Aorta (tissue), 5 donors: ENCODE measurements at regions not wholly inside any gene's neighbourhood (a gene's known extent, or its start where the extent isn't known, plus 50 kb on each side); places are given as distances from the start of the nearest gene placed in this dataset.

Experiments
- ATAC-seq: fragments of 200-7000 bp; cut with Tn5 transposase; one replicate; pipeline ENCODE4 v1.9.1; 2022; ENCODE audit warnings: moderate library complexity; ENCODE audit not compliant: low FRiP score
- DNase-seq, 2 donors: peaks; one replicate each; pipeline ENCODE4 v3.0.0-alpha.2; 2020
- H3K27ac ChIP-seq, 2 donors: one replicate each; pipeline ENCODE4 v1.5.1; 2013; ENCODE audit warnings: low read length in 2 of 2, mild to moderate bottlenecking in 2 of 2, moderate library complexity in 2 of 2, control low read depth in 1 of 2, inconsistent platforms in 1 of 2, low read depth in 1 of 2
- H3K27me3 ChIP-seq, 2 donors: one replicate each; pipeline ENCODE4 v1.6.1; 2013; ENCODE audit warnings: control low read depth in 1 of 2, low read length in 1 of 2, mild to moderate bottlenecking in 1 of 2, moderate library complexity in 1 of 2; ENCODE audit not compliant: insufficient read depth in 2 of 2, control insufficient read depth in 1 of 2
- H3K36me3 ChIP-seq, 2 donors: one replicate each; pipeline ENCODE4 v1.6.1; 2013; ENCODE audit warnings: control low read depth in 1 of 2, low read length in 1 of 2, mild to moderate bottlenecking in 1 of 2; ENCODE audit not compliant: insufficient read depth in 2 of 2, control insufficient read depth in 1 of 2
- H3K4me1 ChIP-seq, 2 donors: one replicate each; pipeline ENCODE4 v1.6.1; 2013; ENCODE audit warnings: low read length in 2 of 2, control low read depth in 1 of 2, mild to moderate bottlenecking in 1 of 2, moderate library complexity in 1 of 2; ENCODE audit not compliant: insufficient read depth in 2 of 2, control insufficient read depth in 1 of 2
- H3K4me3 ChIP-seq, 2 donors: one replicate each; pipeline ENCODE4 v1.5.1; 2013; ENCODE audit warnings: low read length in 2 of 2, control low read depth in 1 of 2, mild to moderate bottlenecking in 1 of 2
- H3K9me3 ChIP-seq: one replicate; pipeline ENCODE4 v1.6.1; 2013; ENCODE audit warnings: mild to moderate bottlenecking, low read length; ENCODE audit not compliant: control insufficient read depth
- WGBS, 2 donors: extraction: QIAGEN DNeasy Blood & Tissue Kit; methylation state at CpG; one replicate each; pipeline ENCODE4 v1.1.7; 2013; 5-methylcytosine and 5-hydroxymethylcytosine counted together
- intact Hi-C, 2 donors: fragments of 100-400 bp; cut with DNase I; formaldehyde crosslinking; loops; one replicate each; pipeline versions ENCODE4 v1.14.2 to v1.15.0; 2022
- donor health status: healthy with polysubstance abuse.
- donor health status: Bipolar disorder and iron deficiency.
- donor health status: DM: no; HTN: no; CAD: no.
- donor health status: DM: no; HTN: no; CAD: no.
- donor health status: DM: yes; HTN: yes; CAD: no.

DNA sequence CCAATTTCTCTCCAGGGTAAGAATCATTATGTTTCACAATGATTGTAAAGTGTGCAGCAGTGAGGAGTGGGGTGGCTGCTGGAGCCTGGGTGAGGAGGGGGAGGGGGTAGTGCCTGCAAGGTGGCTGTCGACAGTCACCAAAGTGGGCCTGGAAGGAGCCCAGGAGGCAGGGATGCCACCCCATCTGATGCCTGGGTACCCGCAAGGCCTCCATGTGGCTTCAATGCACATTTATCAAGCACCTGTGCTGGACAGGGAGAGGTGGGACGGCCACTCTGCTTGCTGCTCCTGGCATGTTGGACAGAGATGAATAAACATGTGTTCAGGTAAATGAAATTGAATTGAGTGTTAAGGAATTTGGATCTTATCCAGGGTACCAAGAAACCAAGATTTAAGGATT is 78.8 kb upstream of the DISP3 start:
- intact Hi-C loops = no loop called here
- no peak for DNase-seq
- H3K4me3 ChIP-seq = no peak overlapping the region
- ATAC-seq = no peak
- H3K9me3 ChIP-seq = peaks cover 2% of the 10 kb centered on the region
- no peaks in the 10 kb centered on the region for H3K36me3 ChIP-seq
- H3K27me3 ChIP-seq = no peaks in the 10 kb centered on the region
- 70 to 76% methylated on average over 3 of the region's 3 CpGs for WGBS, 2 donors
- H3K27ac ChIP-seq = no peak overlapping the region
- no peaks in the 10 kb centered on the region for H3K4me1 ChIP-seq

DNA sequence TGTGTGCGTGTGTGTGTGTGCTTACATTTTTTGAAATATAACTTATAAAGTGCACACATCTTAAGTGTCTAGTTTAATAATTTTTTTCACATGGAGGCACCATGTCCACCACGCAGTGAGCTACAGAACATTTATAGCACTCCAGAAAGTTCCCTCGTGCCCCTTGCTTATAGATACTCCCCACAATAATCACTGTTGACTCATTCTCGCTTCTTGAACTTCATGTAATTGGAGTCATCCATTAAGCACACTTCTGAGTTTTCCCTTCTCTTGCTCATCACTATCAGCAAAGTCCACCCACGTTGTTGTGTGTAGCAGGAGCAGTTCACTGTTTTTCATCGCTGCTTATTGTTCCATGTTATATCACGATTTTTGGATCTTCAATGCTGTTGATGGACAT is 78.4 kb upstream of the DISP3 start:
- Histone ChIP-seq H3K27me3 (no peaks in the 10 kb centered on the region), H3K4me1 (no peaks in the 10 kb centered on the region), H3K36me3 (no peaks in the 10 kb centered on the region), H3K4me3 (no peak overlapping the region), H3K9me3 (peaks cover 2% of the 10 kb centered on the region), H3K27ac (no peak overlapping the region)
- DNase-seq (no peak), ATAC-seq (no peak)
- WGBS, 2 donors = 78 to 79% methylated on average over 7 of the region's 7 CpGs
- intact Hi-C loops = no loop called here

DNA sequence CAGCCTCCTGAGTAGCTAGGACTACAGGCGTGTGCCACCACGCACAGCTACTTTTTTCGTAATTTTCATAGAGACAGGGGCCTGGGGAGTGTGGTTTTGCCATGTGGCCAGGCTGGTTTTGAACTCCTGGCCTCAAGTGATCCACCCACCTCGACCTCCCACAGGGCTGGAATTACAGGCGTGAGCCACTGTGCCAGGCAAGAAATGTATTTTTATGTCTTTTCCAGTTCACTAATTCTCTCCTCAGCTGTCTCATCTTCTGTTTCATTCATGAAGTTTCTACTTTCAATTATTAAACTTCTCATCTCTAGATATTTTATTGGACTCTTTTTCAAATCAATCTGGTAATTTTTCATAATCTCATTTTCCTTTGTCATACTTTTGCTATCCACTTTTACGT is 72.1 kb upstream of the DISP3 start:
- peaks cover 4% of the 10 kb centered on the region for H3K9me3 ChIP-seq
- peaks cover 0 to 2% of the 10 kb centered on the region in 2 donors for H3K27me3 ChIP-seq
- no peaks in the 10 kb centered on the region for H3K4me1 ChIP-seq
- 73 to 76% methylated on average over 6 of the region's 6 CpGs for WGBS, 2 donors
- no peak for DNase-seq
- no peak for ATAC-seq
- H3K36me3 ChIP-seq = no peaks in the 10 kb centered on the region
- H3K27ac ChIP-seq = no peak overlapping the region
- intact Hi-C loops = no loop called here
- H3K4me3 ChIP-seq = no peak overlapping the region

DNA sequence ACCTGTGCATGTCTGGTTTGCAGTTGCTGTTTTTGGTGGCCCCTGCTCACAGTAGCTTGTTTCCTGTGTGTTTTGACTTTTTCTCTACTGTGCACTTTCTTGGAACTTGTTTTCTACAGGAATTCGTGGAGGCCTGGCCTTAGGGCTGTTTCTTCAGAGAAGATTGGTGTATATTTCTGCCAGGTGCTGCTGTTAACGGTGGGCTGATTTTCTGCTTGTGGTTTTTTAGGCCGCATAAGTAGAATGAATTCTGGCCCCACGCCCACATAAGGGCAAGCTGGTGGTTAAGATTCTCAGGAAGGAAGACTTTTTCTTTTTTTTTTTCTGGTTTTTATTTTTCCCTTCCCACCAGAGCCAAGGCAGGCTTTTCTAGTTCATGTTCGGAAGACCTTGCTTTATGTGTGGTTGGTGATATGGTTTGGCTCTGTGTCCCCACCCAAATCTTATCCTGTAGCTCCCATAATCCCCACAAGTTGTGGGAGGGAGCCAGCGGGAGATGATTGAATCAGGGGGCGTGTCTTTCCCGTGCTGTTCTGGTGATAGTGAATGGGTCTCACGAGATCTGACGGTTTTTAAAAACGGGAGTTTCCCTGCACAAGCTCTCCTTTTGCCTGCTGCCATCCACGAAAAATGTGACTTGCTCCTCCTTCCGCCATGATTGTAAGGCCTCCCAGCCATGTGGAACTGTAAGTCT is 71.5 kb upstream of the DISP3 start:
- no peak for ATAC-seq
- Histone ChIP-seq H3K9me3 (peaks cover 4% of the 10 kb centered on the region), H3K27me3 (peaks cover 0 to 2% of the 10 kb centered on the region in 2 donors), H3K4me1 (no peaks in the 10 kb centered on the region), H3K4me3 (no peak overlapping the region), H3K36me3 (no peaks in the 10 kb centered on the region), H3K27ac (no peak overlapping the region)
- intact Hi-C loops = no loop called here
- DNase-seq = no peak
- WGBS, 2 donors = 61 to 64% methylated on average over 13 of the region's 13 CpGs

DNA sequence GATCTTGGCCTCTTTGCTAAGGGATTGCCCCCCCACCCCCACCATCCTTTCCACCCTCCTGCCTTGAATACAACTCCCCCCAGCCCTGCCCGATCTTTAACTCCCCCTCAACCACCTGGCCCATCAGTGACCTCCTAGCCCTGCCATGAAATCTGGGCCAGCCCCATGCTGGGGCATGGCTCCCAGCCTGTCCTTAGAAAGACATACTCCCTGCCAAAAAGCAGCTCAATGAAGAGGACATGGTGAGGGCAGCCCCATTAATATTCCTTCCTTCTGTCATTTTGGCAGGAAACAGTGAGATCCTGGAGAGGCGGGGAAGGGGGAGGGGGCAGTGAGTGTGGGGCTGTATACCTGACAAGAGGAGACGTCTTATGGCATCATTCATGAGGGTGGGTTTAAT is 66.8 kb upstream of the DISP3 start:
- 60 to 64% methylated on average over 3 of the region's 3 CpGs for WGBS, 2 donors
- H3K36me3 ChIP-seq = no peaks in the 10 kb centered on the region
- intact Hi-C loops = no loop called here
- DNase-seq (no peak), ATAC-seq (no peak)
- H3K27ac ChIP-seq = no peak overlapping the region
- peaks cover 3% of the 10 kb centered on the region for H3K9me3 ChIP-seq
- no peak overlapping the region for H3K4me3 ChIP-seq
- no peaks in the 10 kb centered on the region for H3K4me1 ChIP-seq
- H3K27me3 ChIP-seq = peaks cover 0 to 2% of the 10 kb centered on the region in 2 donors

DNA sequence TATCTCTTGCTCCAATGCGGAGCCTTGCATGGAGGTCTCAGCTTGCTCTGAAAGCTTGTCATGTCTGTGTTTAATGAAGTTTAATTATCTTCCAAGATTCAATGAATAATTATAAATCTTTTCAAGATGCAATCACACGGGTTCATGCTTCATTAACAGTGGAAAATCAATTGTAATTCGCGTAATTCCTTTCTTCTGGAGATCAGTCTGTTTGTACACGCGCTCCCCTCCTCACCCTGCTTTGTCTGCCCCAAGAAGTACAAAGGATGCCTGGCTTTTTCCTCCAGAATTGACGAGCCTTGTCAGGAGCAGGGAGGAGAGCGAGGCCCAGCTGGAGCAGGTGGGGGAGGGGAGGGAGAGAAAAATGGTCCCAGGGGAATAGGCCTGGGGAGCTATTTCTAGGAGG is 65.0 kb upstream of the DISP3 start:
- 15 to 18% methylated on average over 8 of the region's 8 CpGs for WGBS, 2 donors
- peaks cover 2% of the 10 kb centered on the region for H3K9me3 ChIP-seq
- H3K36me3 ChIP-seq = no peaks in the 10 kb centered on the region
- H3K4me3 ChIP-seq = no peak overlapping the region
- no peak overlapping the region for H3K27ac ChIP-seq
- intact Hi-C loops = no loop called here
- H3K4me1 ChIP-seq = no peaks in the 10 kb centered on the region
- DNase-seq (peak in 1 of 2 donors; percentile 26), ATAC-seq (no peak)
- no peaks in the 10 kb centered on the region for H3K27me3 ChIP-seq

DNA sequence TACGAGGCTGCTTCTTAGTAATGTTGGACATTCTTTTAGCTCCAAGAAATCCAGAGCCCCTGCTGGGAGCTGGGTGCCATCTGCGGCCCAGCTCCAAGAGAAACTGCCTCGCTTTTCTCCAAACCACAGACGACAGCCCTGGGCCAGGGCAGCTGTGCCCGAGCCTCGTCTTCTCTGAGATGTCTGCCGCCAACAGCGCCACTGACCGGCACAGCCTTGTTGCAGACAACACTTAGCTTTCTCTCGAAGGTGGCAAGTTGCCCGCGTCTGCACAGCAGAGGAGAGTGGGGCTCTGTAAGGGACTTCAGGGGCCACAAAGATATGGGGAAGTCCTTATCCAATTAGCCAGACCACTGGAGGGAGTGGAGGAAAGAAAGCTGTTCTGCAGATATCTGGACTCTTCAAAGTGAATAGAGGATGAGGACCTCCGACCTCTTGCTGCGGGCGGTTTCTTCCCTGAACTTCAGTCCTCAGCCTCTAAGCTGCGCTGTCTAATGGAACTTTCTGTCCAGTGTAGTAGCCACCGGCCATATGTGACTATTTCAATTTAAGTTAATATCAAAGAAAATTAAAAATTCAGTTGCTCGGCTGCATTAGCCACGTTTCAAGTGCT is 63.9 kb upstream of the DISP3 start:
- Histone ChIP-seq H3K4me3 (no peak overlapping the region), H3K27ac (no peak overlapping the region), H3K27me3 (no peaks in the 10 kb centered on the region), H3K4me1 (no peaks in the 10 kb centered on the region), H3K9me3 (peaks cover 2% of the 10 kb centered on the region), H3K36me3 (no peaks in the 10 kb centered on the region)
- WGBS, 2 donors = 63 to 66% methylated on average over 19 of the region's 19 CpGs
- DNase-seq (no peak), ATAC-seq (no peak)
- intact Hi-C loops = no loop called here

DNA sequence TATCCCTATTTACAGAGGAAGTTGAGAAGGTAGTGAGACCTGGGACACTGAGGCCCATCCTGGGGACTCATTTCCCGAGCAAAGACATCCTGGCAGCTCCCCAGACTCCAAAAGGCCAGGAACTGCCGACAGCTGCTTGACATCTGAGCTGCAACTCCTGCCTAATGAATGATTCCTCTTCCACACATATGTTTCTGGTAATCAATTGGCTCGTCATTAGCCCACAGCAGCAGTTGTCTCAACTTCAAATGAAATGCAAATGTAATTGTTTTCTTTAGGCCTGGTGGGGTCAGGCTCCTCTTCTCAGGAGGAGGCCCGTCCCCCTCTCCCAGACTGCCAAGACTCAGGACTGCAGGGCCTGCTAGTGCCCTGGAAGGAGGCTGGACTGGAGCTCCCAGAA is 61.8 kb upstream of the DISP3 start:
- no peak for ATAC-seq
- H3K27me3 ChIP-seq = no peaks in the 10 kb centered on the region
- no peak for DNase-seq
- H3K36me3 ChIP-seq = no peaks in the 10 kb centered on the region
- H3K4me3 ChIP-seq = no peak overlapping the region
- H3K4me1 ChIP-seq = no peaks in the 10 kb centered on the region
- WGBS, 2 donors = 11 to 16% methylated on average over 4 of the region's 4 CpGs
- intact Hi-C loops = no loop called here
- H3K27ac ChIP-seq = no peak overlapping the region
- H3K9me3 ChIP-seq = peaks cover 2% of the 10 kb centered on the region

DNA sequence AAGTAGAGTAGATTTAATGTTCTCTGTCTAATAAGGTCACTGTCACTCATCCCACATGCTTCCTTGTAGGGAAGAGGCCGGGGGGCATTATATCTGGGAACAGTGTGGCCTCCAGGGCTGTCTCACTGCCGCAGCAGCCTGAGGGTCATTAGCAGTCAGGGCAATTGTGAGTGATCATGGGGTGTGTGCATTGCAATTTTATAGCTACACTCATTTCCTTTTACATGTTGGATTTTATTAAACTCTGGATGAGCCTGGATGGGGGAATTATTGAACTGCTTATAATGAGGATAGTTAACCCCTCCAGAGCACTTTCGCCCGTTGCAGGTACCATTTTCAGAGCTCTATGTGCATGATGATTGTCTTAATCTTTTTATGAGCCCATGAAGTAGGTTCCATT is 60.9 kb upstream of the DISP3 start:
- ATAC-seq (no peak), DNase-seq (no peak)
- Histone ChIP-seq H3K9me3 (peaks cover 2% of the 10 kb centered on the region), H3K4me3 (no peak overlapping the region), H3K4me1 (no peaks in the 10 kb centered on the region), H3K27ac (no peak overlapping the region), H3K36me3 (no peaks in the 10 kb centered on the region), H3K27me3 (no peaks in the 10 kb centered on the region)
- intact Hi-C loops = no loop called here
- WGBS, 2 donors = 63 to 64% methylated on average over 4 of the region's 4 CpGs
